SK-N-MC (cell line): ENCODE measurements at regions not wholly inside any gene's neighbourhood (a gene's known extent, or its start where the extent isn't known, plus 50 kb on each side); places are given as distances from the start of the nearest gene placed in this dataset.

ENCODE experiments used
- DNase-seq: peaks from one replicate; pipeline ENCODE4 v3.0.0-alpha.2; 2011; ENCODE audit warnings: low read depth, low spot score
- H3K27ac ChIP-seq: fragments of 200-600 bp; sonication (generic); 2 replicates; pipeline ENCODE4 v1.5.1; 2016; ENCODE audit warnings: mixed run types
- H3K36me3 ChIP-seq: fragments of 200-600 bp; sonication (generic); 2 replicates; pipeline ENCODE4 v1.6.1; 2017; ENCODE audit warnings: antibody characterized with exemption, low read length, mixed read lengths; ENCODE audit not compliant: insufficient read depth
- H3K4me3 ChIP-seq: fragments of 200-600 bp; sonication (generic); 2 replicates; pipeline ENCODE4 v1.5.1; 2016
- H3K9ac ChIP-seq: fragments of 200-600 bp; sonication (generic); 2 replicates; pipeline ENCODE4 v1.8.0; 2017; ENCODE audit warnings: mixed run types, mixed read lengths; ENCODE audit not compliant: insufficient read length
- H3K9me3 ChIP-seq: fragments of 200-600 bp; sonication (generic); 2 replicates; pipeline ENCODE4 v1.6.1; 2017; ENCODE audit warnings: low read depth, mild to moderate bottlenecking, antibody characterized with exemption, low read length, moderate library complexity, mixed read lengths
- EZH2 ChIP-seq: fragments of 200-600 bp; sonication (generic); IDR thresholded peaks from one replicate; pipeline ENCODE4 v1.6.1; 2017; ENCODE audit warnings: antibody characterized with exemption
- FOXP2 ChIP-seq: optimal IDR thresholded peaks from 2 replicates; pipeline ENCODE3; 2011; ENCODE audit warnings: mild to moderate bottlenecking, moderate library complexity; ENCODE audit not compliant: insufficient read depth; ENCODE audit errors: extremely low read length, control extremely low read depth
- POLR2AphosphoS5 ChIP-seq: IDR thresholded peaks from 2 replicates; pipeline ENCODE4 v1.6.1; 2012; ENCODE audit warnings: mild to moderate bottlenecking, low read depth, low read length, borderline replicate concordance

DNA sequence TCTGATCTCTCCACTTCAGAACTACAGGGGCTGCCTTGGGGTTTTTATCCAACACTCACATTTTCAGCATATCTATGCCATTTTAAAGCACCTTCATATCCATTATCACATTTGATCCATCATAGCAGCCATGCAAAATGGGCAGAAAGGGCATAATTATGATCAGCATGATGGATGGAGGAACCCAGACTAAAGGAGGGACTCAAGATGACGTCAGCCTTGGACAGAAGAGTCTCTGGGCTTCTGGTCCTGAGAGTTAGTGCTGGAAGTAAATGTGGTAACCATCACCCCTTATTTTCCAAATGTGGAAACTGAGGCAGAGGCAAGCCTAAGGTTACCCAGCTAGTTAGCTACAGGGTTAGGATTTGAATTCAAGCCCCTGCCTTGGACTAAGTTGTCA is 273.1 kb downstream of the DRD1 start:
- Histone ChIP-seq H3K9me3 (no peaks in the 10 kb centered on the region), H3K4me3 (no peak overlapping the region)
- TF ChIP-seq FOXP2 (no peak), EZH2 (no peak), POLR2AphosphoS5 (no peak)

DNA sequence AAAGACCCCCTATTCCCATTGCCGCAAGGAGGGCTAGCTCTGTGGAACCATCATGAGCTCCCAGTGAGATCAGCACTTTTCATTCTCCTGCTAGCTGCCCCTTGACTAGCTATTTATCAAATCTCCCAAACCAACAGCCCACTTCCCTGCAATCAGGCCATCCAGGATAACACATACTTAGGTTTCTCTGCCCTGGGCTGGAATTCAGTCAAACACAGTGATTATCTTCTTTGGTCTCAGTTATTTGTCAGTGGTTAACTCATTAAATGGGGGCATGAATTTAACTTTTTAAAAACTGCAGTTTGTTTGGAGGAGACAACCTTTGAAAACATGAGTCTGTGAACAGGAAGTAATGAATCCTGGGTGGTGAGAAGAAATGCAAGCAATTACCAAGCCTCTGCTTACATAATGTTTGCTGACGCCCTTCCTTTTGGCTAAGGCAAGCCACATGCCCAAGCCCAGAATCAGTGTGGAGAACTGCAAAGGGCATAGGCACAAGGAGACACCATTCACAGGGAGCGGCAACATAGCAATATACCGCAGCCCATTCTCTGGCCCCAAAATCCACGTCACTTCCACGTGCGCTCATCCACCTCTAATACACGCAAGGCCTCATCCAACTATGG is 275.0 kb downstream of the DRD1 start:
- no peak overlapping the region for H3K4me3 ChIP-seq
- no peaks in the 10 kb centered on the region for H3K9me3 ChIP-seq
- H3K27ac ChIP-seq, result no peak overlapping the region
- TF ChIP-seq POLR2AphosphoS5, result no peak
- no peak for TF ChIP-seq EZH2
- TF ChIP-seq FOXP2, result no peak
- no peak overlapping the region for H3K9ac ChIP-seq
- H3K36me3 ChIP-seq, result no peaks in the 10 kb centered on the region
- no peak for DNase-seq

More for the DNA sequence above, 273.1 kb downstream of the DRD1 start:
- no peaks in the 10 kb centered on the region for H3K36me3 ChIP-seq
- H3K9ac ChIP-seq, result no peak overlapping the region
- H3K27ac ChIP-seq, result no peak overlapping the region
- DNase-seq, result no peak

DNA sequence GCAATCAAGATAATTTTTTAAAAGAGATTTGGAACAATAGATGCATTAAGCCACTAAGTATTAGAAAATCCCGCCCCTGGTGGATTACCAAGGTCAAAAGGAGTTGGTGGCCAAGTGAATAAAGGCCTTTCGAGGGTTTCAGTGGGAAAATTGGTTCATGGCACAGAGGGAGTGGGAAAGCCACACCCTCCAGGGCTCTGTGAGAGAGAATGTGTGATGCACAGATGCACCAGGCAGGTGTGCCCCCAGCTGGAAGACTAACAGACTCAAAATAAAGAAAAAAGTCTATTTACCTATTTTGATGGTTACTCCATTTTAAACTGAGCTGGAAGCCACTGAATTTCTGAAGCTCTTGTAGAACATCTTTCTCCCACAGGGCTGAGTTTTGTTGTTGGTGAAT is 278.0 kb downstream of the DRD1 start:
- Histone ChIP-seq H3K4me3 (no peak overlapping the region), H3K36me3 (no peaks in the 10 kb centered on the region), H3K9me3 (no peaks in the 10 kb centered on the region), H3K27ac (no peak overlapping the region), H3K9ac (no peak overlapping the region)
- TF ChIP-seq EZH2 (no peak), POLR2AphosphoS5 (no peak), FOXP2 (no peak)
- DNase-seq, result no peak

DNA sequence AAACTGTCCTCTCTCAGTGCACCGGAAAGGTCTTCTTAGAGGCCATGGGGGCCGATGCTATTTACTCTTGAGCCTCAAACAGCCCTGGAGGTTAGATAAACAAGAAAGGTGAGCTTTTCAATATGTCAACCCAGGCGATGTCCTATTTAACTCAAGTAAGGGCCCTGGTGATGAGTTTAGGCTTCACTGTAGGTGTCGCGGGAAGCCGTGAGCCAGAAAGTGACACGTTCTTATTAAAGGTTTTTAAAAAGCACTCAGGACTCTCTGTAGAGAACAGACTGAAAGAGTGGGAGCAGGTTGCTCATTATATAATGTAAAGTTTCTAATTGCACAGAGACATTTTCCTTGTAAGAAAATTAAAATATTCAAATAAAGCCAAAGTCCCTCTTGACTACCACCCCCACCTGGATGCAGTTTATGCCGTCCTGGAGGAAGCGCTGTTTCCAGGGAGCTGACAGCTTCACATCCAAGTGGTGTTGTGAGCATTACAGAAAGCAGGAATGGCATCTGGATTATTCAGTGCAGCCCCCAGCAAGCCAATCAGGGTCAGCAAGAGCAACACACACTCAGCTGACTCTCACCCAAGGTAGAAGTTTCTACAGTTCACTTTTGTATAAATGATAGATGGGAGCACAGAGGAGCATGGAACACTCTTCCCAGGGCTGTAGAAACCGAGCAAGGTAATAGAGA is 280.3 kb downstream of the DRD1 start:
- H3K9ac ChIP-seq, result no peak overlapping the region
- H3K4me3 ChIP-seq, result no peak overlapping the region
- H3K27ac ChIP-seq, result no peak overlapping the region
- no peaks in the 10 kb centered on the region for H3K9me3 ChIP-seq
- no peaks in the 10 kb centered on the region for H3K36me3 ChIP-seq
- DNase-seq, result no peak
- TF ChIP-seq POLR2AphosphoS5 (no peak), EZH2 (no peak), FOXP2 (no peak)

DNA sequence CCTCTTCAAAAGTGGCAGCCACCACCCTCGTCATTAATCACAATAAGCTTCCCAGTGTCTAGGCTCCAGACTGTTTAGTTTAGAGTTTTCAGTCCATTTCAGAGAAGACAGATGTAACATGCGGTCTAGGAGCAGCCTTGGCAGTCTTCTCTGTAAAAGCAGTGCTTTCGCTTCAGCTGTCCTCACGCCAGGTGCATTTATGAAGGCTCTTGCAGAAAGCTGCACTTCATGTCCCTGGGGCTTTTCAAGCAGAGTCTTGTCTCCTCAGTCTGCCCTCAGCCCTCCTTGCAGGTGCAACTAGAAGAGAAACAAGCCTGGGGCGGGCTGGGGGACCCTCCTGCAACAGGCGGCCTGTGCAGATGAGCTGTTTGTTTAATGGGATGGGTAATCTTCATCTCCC is 281.9 kb downstream of the DRD1 start:
- Histone ChIP-seq H3K36me3 (no peaks in the 10 kb centered on the region), H3K9me3 (no peaks in the 10 kb centered on the region), H3K9ac (no peak overlapping the region), H3K27ac (no peak overlapping the region), H3K4me3 (no peak overlapping the region)
- no peak for DNase-seq
- TF ChIP-seq FOXP2, result no peak
- no peak for TF ChIP-seq EZH2
- TF ChIP-seq POLR2AphosphoS5, result no peak

DNA sequence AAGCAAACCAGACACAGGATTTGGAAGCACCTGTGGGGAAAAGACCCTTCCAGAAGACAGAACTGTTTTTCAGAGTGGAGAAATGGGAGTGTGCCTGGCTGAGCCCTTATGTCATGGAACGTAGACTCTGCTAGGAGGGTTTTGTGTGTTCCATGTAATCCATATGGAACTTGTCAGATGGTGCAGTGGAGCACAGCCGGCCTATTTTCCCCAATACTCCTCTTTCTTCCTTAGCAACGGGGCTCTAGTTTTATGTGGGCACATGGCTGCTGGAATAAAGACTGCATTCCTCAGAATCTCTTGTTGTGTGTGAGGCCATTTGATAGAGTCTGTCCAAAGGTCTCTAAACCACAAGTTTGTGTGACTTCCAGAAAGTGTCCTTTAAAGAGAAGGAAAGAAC is 284.0 kb downstream of the DRD1 start:
- no peaks in the 10 kb centered on the region for H3K9me3 ChIP-seq
- no peak overlapping the region for H3K9ac ChIP-seq
- no peak overlapping the region for H3K27ac ChIP-seq
- no peak for DNase-seq
- no peak overlapping the region for H3K4me3 ChIP-seq
- H3K36me3 ChIP-seq, result no peaks in the 10 kb centered on the region
- TF ChIP-seq EZH2, result no peak
- TF ChIP-seq POLR2AphosphoS5, result no peak
- no peak for TF ChIP-seq FOXP2

DNA sequence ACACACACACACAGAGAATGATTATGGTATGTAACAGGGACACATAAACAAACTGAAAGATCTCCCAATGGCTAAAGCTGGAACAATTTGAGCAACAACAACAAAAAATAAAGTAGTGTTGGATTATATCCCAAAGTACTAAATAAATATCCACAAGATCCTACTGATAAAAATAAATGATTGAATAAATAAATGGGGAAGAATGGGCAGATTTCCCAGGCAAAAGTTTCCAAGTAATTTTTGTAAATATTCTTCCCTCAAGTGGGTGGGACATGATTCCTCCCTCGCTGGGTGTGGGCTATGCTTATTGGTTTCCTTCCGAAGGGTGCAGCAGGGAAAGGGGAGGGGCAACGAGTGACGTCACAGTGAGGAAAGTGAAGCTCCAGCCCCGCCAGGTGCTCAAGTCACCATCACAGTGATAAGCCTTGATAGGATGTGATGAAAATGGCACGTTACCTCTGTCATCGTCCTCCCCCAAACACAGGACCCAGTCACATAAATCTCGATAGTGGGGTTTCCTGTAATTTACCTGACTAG is 295.3 kb downstream of the DRD1 start:
- TF ChIP-seq FOXP2, result no peak
- TF ChIP-seq EZH2, result no peak
- TF ChIP-seq POLR2AphosphoS5, result no peak

DNA sequence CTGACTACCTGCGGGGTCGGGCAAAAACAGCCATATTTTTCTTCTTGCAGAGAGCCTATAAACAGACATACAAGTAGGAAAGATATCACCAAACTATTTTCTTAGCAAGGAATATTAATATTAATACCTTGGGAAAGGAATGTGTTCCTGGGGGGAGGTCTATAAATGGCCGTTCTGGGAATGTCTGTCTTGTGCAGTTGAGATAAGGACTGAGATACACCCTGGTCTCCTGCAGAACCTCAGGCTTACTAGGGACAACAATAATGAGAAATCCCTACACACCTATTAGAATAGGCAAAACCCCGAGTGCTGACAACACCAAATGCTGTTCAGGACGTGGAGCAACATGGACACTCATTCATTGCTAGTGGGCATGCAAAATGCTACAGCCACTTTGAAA is 297.2 kb downstream of the DRD1 start:
- Histone ChIP-seq H3K9me3 (no peaks in the 10 kb centered on the region), H3K36me3 (no peaks in the 10 kb centered on the region), H3K27ac (no peak overlapping the region), H3K4me3 (no peak overlapping the region), H3K9ac (no peak overlapping the region)
- no peak for DNase-seq
- TF ChIP-seq POLR2AphosphoS5, result no peak
- TF ChIP-seq EZH2, result no peak
- TF ChIP-seq FOXP2, result no peak

More for the DNA sequence above, 295.3 kb downstream of the DRD1 start:
- Histone ChIP-seq H3K4me3 (no peak overlapping the region), H3K27ac (no peak overlapping the region), H3K9ac (no peak overlapping the region), H3K36me3 (no peaks in the 10 kb centered on the region), H3K9me3 (no peaks in the 10 kb centered on the region)
- DNase-seq, result no peak
